HG02870 (cell line): ENCODE measurements at regions not wholly inside any gene's neighbourhood (a gene's known extent, or its start where the extent isn't known, plus 50 kb on each side); places are given as distances from the start of the nearest gene placed in this dataset.
"Not testable (repeated sequence)": the region's sequence is repeated elsewhere in the genome, so short reads cannot be mapped to it uniquely, and the experiment has no call there.

ENCODE experiments used
- ATAC-seq: cut with Tn5 transposase; IDR thresholded peaks from one replicate; pipeline ENCODE4 v1.9.1; 2021; ENCODE audit warnings: mild to moderate bottlenecking, moderate library complexity; ENCODE audit not compliant: unreplicated experiment

GRCh38 chr5:10133830-10134229 lies 115.9 kb downstream of the ATPSCKMT start:
- no peak for ATAC-seq

- ATAC-seq = no peak
Measured at GRCh38 chr5:10130881-10131280, 118.8 kb downstream of the ATPSCKMT start.

GRCh38 chr5:10126900-10127299 lies 122.8 kb downstream of the ATPSCKMT start:
- ATAC-seq = no peak

- no peak for ATAC-seq
Measured at GRCh38 chr5:10125116-10125515, 124.6 kb downstream of the ATPSCKMT start.

- ATAC-seq = no peak
Measured at GRCh38 chr5:10124287-10124686, 125.4 kb downstream of the ATPSCKMT start.

- ATAC-seq = no peak
Measured at GRCh38 chr5:10123254-10123989, 126.3 kb downstream of the ATPSCKMT start.

- no peak for ATAC-seq
Measured at GRCh38 chr5:10122076-10122726, 127.5 kb downstream of the ATPSCKMT start.

- no peak for ATAC-seq
Measured at GRCh38 chr5:10120934-10121333, 128.8 kb downstream of the ATPSCKMT start.

GRCh38 chr5:10118150-10118549 lies 131.5 kb downstream of the ATPSCKMT start:
- no peak for ATAC-seq

GRCh38 chr5:10116594-10116993 lies 133.1 kb downstream of the ATPSCKMT start:
- no peak for ATAC-seq

GRCh38 chr5:10115669-10116068 lies 134.0 kb downstream of the ATPSCKMT start:
- ATAC-seq = no peak

GRCh38 chr5:10111571-10111970 lies 138.1 kb downstream of the ATPSCKMT start:
- no peak for ATAC-seq

GRCh38 chr5:10110228-10110627 lies 139.5 kb downstream of the ATPSCKMT start:
- no peak for ATAC-seq

- ATAC-seq = no peak
Measured at GRCh38 chr5:10109299-10109698, 140.4 kb downstream of the ATPSCKMT start.

GRCh38 chr5:10106806-10107205 lies 142.9 kb downstream of the ATPSCKMT start:
- no peak for ATAC-seq

GRCh38 chr5:10106285-10106684 lies 143.4 kb downstream of the ATPSCKMT start:
- ATAC-seq = no peak

GRCh38 chr5:10102706-10103497 lies 146.8 kb downstream of the ATPSCKMT start:
- no peak for ATAC-seq

GRCh38 chr5:10102235-10102634 lies 147.5 kb downstream of the ATPSCKMT start:
- not testable (repeated sequence) for ATAC-seq

GRCh38 chr5:10099548-10099947 lies 150.1 kb downstream of the ATPSCKMT start:
- ATAC-seq = no peak

- ATAC-seq = no peak
Measured at GRCh38 chr5:10091701-10092100, 158.0 kb downstream of the ATPSCKMT start.

- no peak for ATAC-seq
Measured at GRCh38 chr5:10090074-10090473, 159.6 kb downstream of the ATPSCKMT start.

- no peak for ATAC-seq
Measured at GRCh38 chr5:10085185-10085584, 164.5 kb downstream of the ATPSCKMT start.
